Nephron (organoid): ENCODE measurements at regions not wholly inside any gene's neighbourhood (a gene's known extent, or its start where the extent isn't known, plus 50 kb on each side); places are given as distances from the start of the nearest gene placed in this dataset.

Experiments
- H3K27ac Mint-ChIP-seq, 3 experiments: 2 replicates each; pipeline ENCODE4 v1.8.0; 2020; ENCODE audit warnings: mixed read lengths in 3 of 3, mild to moderate bottlenecking in 2 of 3, moderate library complexity in 1 of 3
- H3K27me3 Mint-ChIP-seq: 2 replicates; pipeline ENCODE4 v1.8.0; 2021; ENCODE audit warnings: low read depth, mild to moderate bottlenecking, moderate library complexity, mixed read lengths
- H3K36me3 Mint-ChIP-seq: 2 replicates; pipeline ENCODE4 v1.8.0; 2020; ENCODE audit warnings: low read depth, mixed read lengths
- H3K4me1 Mint-ChIP-seq: 2 replicates; pipeline ENCODE4 v1.8.0; 2020; ENCODE audit warnings: mixed read lengths
- H3K4me3 Mint-ChIP-seq, 3 experiments: 2 replicates each; pipeline ENCODE4 v1.8.0; 2020; ENCODE audit warnings: mild to moderate bottlenecking in 3 of 3, mixed read lengths in 3 of 3, moderate library complexity in 2 of 3
- H3K9me3 Mint-ChIP-seq: 2 replicates; pipeline ENCODE4 v1.8.0; 2020; ENCODE audit warnings: mixed read lengths
- CTCF ChIP-seq, 3 experiments: fragments of 200-600 bp; sonication (generic); IDR thresholded peaks; one replicate each; pipeline ENCODE4 v1.5.0; 2021; ENCODE audit warnings: antibody characterized with exemption in 3 of 3; ENCODE audit not compliant: unreplicated experiment in 3 of 3

- Mint-ChIP-seq H3K9me3 (no peaks in the 10 kb centered on the region), H3K27ac (peak overlapping the region in 1 of 3 experiments; percentile 11), H3K4me3 (no peak overlapping the region), H3K4me1 (peaks cover 4% of the 10 kb centered on the region), H3K36me3 (no peaks in the 10 kb centered on the region), H3K27me3 (no peaks in the 10 kb centered on the region)
- TF ChIP-seq CTCF (IDR thresholded peaks at IDR 0.05; ENCODE audit: unreplicated experiment in 3 of 3), result no peak
Measured at GRCh38 chr7:113370910-113371309, 252.6 kb upstream of the SMIM30 start.

- no peak for TF ChIP-seq CTCF (IDR thresholded peaks at IDR 0.05; ENCODE audit: unreplicated experiment in 3 of 3)
- H3K9me3 Mint-ChIP-seq, result peaks cover 2% of the 10 kb centered on the region
- H3K4me1 Mint-ChIP-seq, result peaks cover 4% of the 10 kb centered on the region
- H3K27ac Mint-ChIP-seq, result no peak overlapping the region
- H3K4me3 Mint-ChIP-seq, result no peak overlapping the region
- no peaks in the 10 kb centered on the region for H3K36me3 Mint-ChIP-seq
- no peaks in the 10 kb centered on the region for H3K27me3 Mint-ChIP-seq
Measured at GRCh38 chr7:113368256-113368655, 249.9 kb upstream of the SMIM30 start.

- Mint-ChIP-seq H3K27ac (no peak overlapping the region), H3K4me1 (peaks cover 4% of the 10 kb centered on the region), H3K27me3 (no peaks in the 10 kb centered on the region), H3K36me3 (no peaks in the 10 kb centered on the region), H3K9me3 (peaks cover 2% of the 10 kb centered on the region), H3K4me3 (no peak overlapping the region)
- no peak for TF ChIP-seq CTCF (IDR thresholded peaks at IDR 0.05; ENCODE audit: unreplicated experiment in 3 of 3)
Measured at GRCh38 chr7:113367041-113367586, 248.8 kb upstream of the SMIM30 start.

- Mint-ChIP-seq H3K27ac (no peak overlapping the region), H3K4me1 (no peaks in the 10 kb centered on the region), H3K4me3 (no peak overlapping the region), H3K27me3 (no peaks in the 10 kb centered on the region), H3K9me3 (peaks cover 2% of the 10 kb centered on the region), H3K36me3 (no peaks in the 10 kb centered on the region)
- no peak for TF ChIP-seq CTCF (IDR thresholded peaks at IDR 0.05; ENCODE audit: unreplicated experiment in 3 of 3)
Measured at GRCh38 chr7:113366122-113366521, 247.8 kb upstream of the SMIM30 start.

GRCh38 chr7:113349339-113349738 is 231.0 kb upstream of the SMIM30 start:
- no peaks in the 10 kb centered on the region for H3K4me1 Mint-ChIP-seq
- no peaks in the 10 kb centered on the region for H3K36me3 Mint-ChIP-seq
- H3K27me3 Mint-ChIP-seq, result no peaks in the 10 kb centered on the region
- H3K4me3 Mint-ChIP-seq, result no peak overlapping the region
- no peak for TF ChIP-seq CTCF (IDR thresholded peaks at IDR 0.05; ENCODE audit: unreplicated experiment in 3 of 3)
- no peak overlapping the region for H3K27ac Mint-ChIP-seq
- no peaks in the 10 kb centered on the region for H3K9me3 Mint-ChIP-seq

GRCh38 chr7:113339661-113340060 is 221.3 kb upstream of the SMIM30 start:
- Mint-ChIP-seq H3K4me3 (no peak overlapping the region), H3K36me3 (no peaks in the 10 kb centered on the region), H3K27ac (no peak overlapping the region), H3K27me3 (no peaks in the 10 kb centered on the region), H3K9me3 (peaks cover 16% of the 10 kb centered on the region), H3K4me1 (no peaks in the 10 kb centered on the region)
- no peak for TF ChIP-seq CTCF (IDR thresholded peaks at IDR 0.05; ENCODE audit: unreplicated experiment in 3 of 3)
